Astrocyte (in vitro differentiated cells and primary cell): ENCODE measurements at regions not wholly inside any gene's neighbourhood (a gene's known extent, or its start where the extent isn't known, plus 50 kb on each side); places are given as distances from the start of the nearest gene placed in this dataset.

Experiments
- DNase-seq: peaks from one replicate; pipeline ENCODE4 v3.0.0-alpha.2; 2010; ENCODE audit warnings: low read depth
- FAIRE-seq: peaks from 2 replicates; lab custom pipeline; 2011; peaks lifted over from hg19 to GRCh38; lab: Jason Lieb, UNC
- H2AFZ ChIP-seq: 2 replicates; pipeline ENCODE4 v1.6.0; 2012; ENCODE audit warnings: low read depth, low read length, inconsistent platforms
- H3K27ac ChIP-seq: 2 replicates; pipeline ENCODE4 v1.5.1; 2011; ENCODE audit warnings: low read depth, low read length, inconsistent platforms
- H3K27me3 ChIP-seq: 2 replicates; pipeline ENCODE4 v1.6.0; 2011; ENCODE audit warnings: low read length, inconsistent platforms; ENCODE audit not compliant: insufficient read depth
- H3K36me3 ChIP-seq: 2 replicates; pipeline ENCODE4 v1.5.1; 2011; ENCODE audit warnings: low read length, inconsistent platforms; ENCODE audit not compliant: insufficient read depth
- H3K4me1 ChIP-seq: 2 replicates; pipeline ENCODE4 v1.5.1; 2011; ENCODE audit warnings: low read length, inconsistent platforms; ENCODE audit not compliant: insufficient read depth
- H3K4me2 ChIP-seq: 2 replicates; pipeline ENCODE4 v1.6.0; 2012; ENCODE audit warnings: low read length, inconsistent platforms
- H3K4me3 ChIP-seq: 2 replicates; pipeline ENCODE4 v1.5.1; 2011; ENCODE audit warnings: low read depth, mild to moderate bottlenecking, low read length, inconsistent platforms; ENCODE audit not compliant: insufficient read depth
- H3K79me2 ChIP-seq: 2 replicates; pipeline ENCODE4 v1.6.0; 2012; ENCODE audit warnings: mild to moderate bottlenecking, low read length, inconsistent platforms; ENCODE audit not compliant: insufficient read depth
- H3K9ac ChIP-seq: 2 replicates; pipeline ENCODE4 v1.6.0; 2012; ENCODE audit warnings: mild to moderate bottlenecking, low read length, inconsistent platforms
- H3K9me3 ChIP-seq: 2 replicates; pipeline ENCODE4 v1.5.1; 2012; ENCODE audit warnings: low read depth, mild to moderate bottlenecking, low read length, inconsistent platforms; ENCODE audit not compliant: insufficient read depth
- H4K20me1 ChIP-seq: 2 replicates; pipeline ENCODE4 v1.6.0; 2012; ENCODE audit warnings: low read length, inconsistent platforms; ENCODE audit not compliant: insufficient read depth
- H3K27ac Mint-ChIP-seq: one replicate; pipeline ENCODE4 v1.8.0; 2021; ENCODE audit warnings: mild to moderate bottlenecking, mixed read lengths; ENCODE audit not compliant: unreplicated experiment
- H3K27me3 Mint-ChIP-seq: one replicate; pipeline ENCODE4 v1.8.0; 2021; ENCODE audit warnings: low read depth, mixed read lengths; ENCODE audit not compliant: unreplicated experiment
- H3K36me3 Mint-ChIP-seq: one replicate; pipeline ENCODE4 v1.8.0; 2021; ENCODE audit warnings: low read depth, mixed read lengths; ENCODE audit not compliant: unreplicated experiment
- H3K4me1 Mint-ChIP-seq: one replicate; pipeline ENCODE4 v1.8.0; 2021; ENCODE audit warnings: low read depth, mixed read lengths; ENCODE audit not compliant: unreplicated experiment
- H3K4me3 Mint-ChIP-seq: one replicate; pipeline ENCODE4 v1.8.0; 2021; ENCODE audit warnings: mild to moderate bottlenecking, moderate library complexity, mixed read lengths; ENCODE audit not compliant: unreplicated experiment
- H3K9me3 Mint-ChIP-seq: one replicate; pipeline ENCODE4 v1.8.0; 2021; ENCODE audit warnings: mild to moderate bottlenecking, mixed read lengths; ENCODE audit not compliant: unreplicated experiment
- CTCF ChIP-seq: IDR thresholded peaks from 2 replicates; pipeline ENCODE4 v1.5.1; 2011; ENCODE audit warnings: low read depth, mild to moderate bottlenecking, inconsistent platforms, low read length, moderate library complexity; ENCODE audit not compliant: insufficient read depth
- EZH2 ChIP-seq: IDR thresholded peaks from 2 replicates; pipeline ENCODE4 v1.6.1; 2012; ENCODE audit warnings: mild to moderate bottlenecking, low read length, inconsistent platforms; ENCODE audit not compliant: insufficient read depth

GRCh38 chr10:37474645-37475044 lies 349.2 kb downstream of the ANKRD30A start:
- no peak overlapping the region for H2AFZ ChIP-seq
- H4K20me1 ChIP-seq, result no peaks in the 10 kb centered on the region
- Mint-ChIP-seq H3K27ac (no peak overlapping the region), H3K4me3 (no peak overlapping the region), H3K36me3 (no peaks in the 10 kb centered on the region), H3K4me1 (no peaks in the 10 kb centered on the region), H3K27me3 (no peaks in the 10 kb centered on the region), H3K9me3 (peaks cover 12% of the 10 kb centered on the region)
- H3K4me3 ChIP-seq, result no peak overlapping the region
- H3K9ac ChIP-seq, result no peak overlapping the region
- H3K27ac ChIP-seq, result no peak overlapping the region
- no peaks in the 10 kb centered on the region for H3K36me3 ChIP-seq
- no peaks in the 10 kb centered on the region for H3K27me3 ChIP-seq
- H3K9me3 ChIP-seq, result peaks cover 4% of the 10 kb centered on the region
- H3K4me2 ChIP-seq, result no peak overlapping the region
- no peak for TF ChIP-seq EZH2
- no peak for TF ChIP-seq CTCF
- FAIRE-seq (no peak), DNase-seq (no peak)
- no peaks in the 10 kb centered on the region for H3K4me1 ChIP-seq
- H3K79me2 ChIP-seq, result no peaks in the 10 kb centered on the region

DNA sequence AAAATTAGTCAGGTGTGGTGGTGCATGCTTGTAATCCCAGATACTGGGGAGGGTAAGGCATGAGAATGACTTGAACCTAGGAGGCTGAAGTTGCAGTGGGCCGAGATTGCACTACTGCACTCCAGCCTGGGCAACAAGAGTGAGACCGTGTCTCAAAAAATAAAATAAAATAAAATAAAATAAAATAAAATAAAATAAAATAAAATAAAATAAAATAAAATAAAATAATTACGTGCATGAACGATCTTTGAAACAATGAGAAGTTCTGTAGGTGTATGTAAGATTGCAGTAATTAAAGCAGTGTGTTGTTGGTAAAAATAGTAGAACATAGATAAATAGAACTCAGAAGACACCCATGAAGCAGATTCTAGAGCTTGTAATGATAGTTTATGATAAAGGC lies 348.5 kb downstream of the ANKRD30A start:
- no peak overlapping the region for H3K4me3 Mint-ChIP-seq
- no peak overlapping the region for H3K27ac Mint-ChIP-seq
- no peaks in the 10 kb centered on the region for H3K27me3 Mint-ChIP-seq

More for the DNA sequence above, 348.5 kb downstream of the ANKRD30A start:
- FAIRE-seq (no peak), DNase-seq (no peak)
- Histone ChIP-seq H3K4me3 (no peak overlapping the region), H3K27me3 (no peaks in the 10 kb centered on the region), H3K9me3 (peaks cover 4% of the 10 kb centered on the region), H3K79me2 (no peaks in the 10 kb centered on the region), H3K4me2 (no peak overlapping the region), H3K9ac (no peak overlapping the region), H2AFZ (no peak overlapping the region), H4K20me1 (no peaks in the 10 kb centered on the region), H3K36me3 (no peaks in the 10 kb centered on the region), H3K27ac (no peak overlapping the region), H3K4me1 (no peaks in the 10 kb centered on the region)
- H3K9me3 Mint-ChIP-seq, result peaks cover 14% of the 10 kb centered on the region
- TF ChIP-seq CTCF (no peak), EZH2 (no peak)
- H3K36me3 Mint-ChIP-seq, result no peaks in the 10 kb centered on the region
- H3K4me1 Mint-ChIP-seq, result no peaks in the 10 kb centered on the region
